Osteocyte (in vitro differentiated cells): ENCODE measurements at regions not wholly inside any gene's neighbourhood (a gene's known extent, or its start where the extent isn't known, plus 50 kb on each side); places are given as distances from the start of the nearest gene placed in this dataset.

Experiments used
- DNase-seq: peaks from one replicate; pipeline ENCODE4 v3.0.0; 2021; ENCODE audit warnings: mixed read lengths; ENCODE audit not compliant: unreplicated experiment; ENCODE audit errors: extremely low spot score
- H3K27ac Mint-ChIP-seq: one replicate; pipeline ENCODE4 v1.8.0; 2021; ENCODE audit warnings: mild to moderate bottlenecking, mixed read lengths; ENCODE audit not compliant: unreplicated experiment
- H3K27me3 Mint-ChIP-seq: one replicate; pipeline ENCODE4 v1.8.0; 2021; ENCODE audit warnings: mixed read lengths; ENCODE audit not compliant: unreplicated experiment
- H3K36me3 Mint-ChIP-seq: one replicate; pipeline ENCODE4 v1.8.0; 2021; ENCODE audit warnings: mixed read lengths; ENCODE audit not compliant: unreplicated experiment
- H3K4me1 Mint-ChIP-seq: one replicate; pipeline ENCODE4 v1.8.0; 2021; ENCODE audit warnings: mixed read lengths; ENCODE audit not compliant: unreplicated experiment
- H3K4me3 Mint-ChIP-seq: one replicate; pipeline ENCODE4 v1.8.0; 2021; ENCODE audit warnings: mild to moderate bottlenecking, moderate library complexity, mixed read lengths; ENCODE audit not compliant: unreplicated experiment
- H3K9me3 Mint-ChIP-seq: one replicate; pipeline ENCODE4 v1.8.0; 2021; ENCODE audit warnings: mixed read lengths; ENCODE audit not compliant: unreplicated experiment
- CTCF ChIP-seq: fragments of 200-600 bp; sonication (generic); IDR thresholded peaks from 2 replicates; pipeline ENCODE4 v1.5.0; 2021; ENCODE audit warnings: antibody characterized with exemption, mild to moderate bottlenecking, moderate library complexity

GRCh38 chr10:124282326-124282725, 136.4 kb downstream of the OAT start:
- peaks cover 2% of the 10 kb centered on the region for H3K36me3 Mint-ChIP-seq
- no peak for TF ChIP-seq CTCF
- no peak overlapping the region for H3K27ac Mint-ChIP-seq

GRCh38 chr10:124281666-124282065, 137.1 kb downstream of the OAT start:
- Mint-ChIP-seq H3K27ac (no peak overlapping the region), H3K4me3 (no peak overlapping the region), H3K27me3 (no peaks in the 10 kb centered on the region), H3K9me3 (peaks cover 12% of the 10 kb centered on the region), H3K4me1 (peaks cover 7% of the 10 kb centered on the region), H3K36me3 (peaks cover 2% of the 10 kb centered on the region)
- no peak for TF ChIP-seq CTCF
- DNase-seq, result no peak

More at GRCh38 chr10:124282326-124282725, 136.4 kb downstream of the OAT start:
- Mint-ChIP-seq H3K9me3 (peaks cover 12% of the 10 kb centered on the region), H3K27me3 (no peaks in the 10 kb centered on the region), H3K4me3 (no peak overlapping the region), H3K4me1 (peaks cover 11% of the 10 kb centered on the region)
- DNase-seq, result no peak

- DNase-seq, result no peak
- no peak overlapping the region for H3K27ac Mint-ChIP-seq
- no peak for TF ChIP-seq CTCF
- peaks cover 5% of the 10 kb centered on the region for H3K27me3 Mint-ChIP-seq
- peaks cover 2% of the 10 kb centered on the region for H3K36me3 Mint-ChIP-seq
- no peak overlapping the region for H3K4me3 Mint-ChIP-seq
- H3K9me3 Mint-ChIP-seq, result peaks cover 12% of the 10 kb centered on the region
- H3K4me1 Mint-ChIP-seq, result peaks cover 3% of the 10 kb centered on the region
Measured at GRCh38 chr10:124280916-124281315, 137.8 kb downstream of the OAT start.

GRCh38 chr10:124279882-124280281, 138.8 kb downstream of the OAT start:
- Mint-ChIP-seq H3K36me3 (peaks cover 2% of the 10 kb centered on the region), H3K9me3 (peaks cover 20% of the 10 kb centered on the region), H3K4me1 (no peaks in the 10 kb centered on the region), H3K4me3 (no peak overlapping the region), H3K27me3 (peaks cover 13% of the 10 kb centered on the region), H3K27ac (no peak overlapping the region)
- no peak for DNase-seq
- TF ChIP-seq CTCF, result no peak

- Mint-ChIP-seq H3K9me3 (peaks cover 25% of the 10 kb centered on the region), H3K4me1 (no peaks in the 10 kb centered on the region), H3K27me3 (peaks cover 18% of the 10 kb centered on the region), H3K27ac (no peak overlapping the region), H3K36me3 (peaks cover 3% of the 10 kb centered on the region), H3K4me3 (no peak overlapping the region)
- no peak for TF ChIP-seq CTCF
- no peak for DNase-seq
Measured at GRCh38 chr10:124279298-124279697, 139.4 kb downstream of the OAT start.
